Fibroblast of skin of left biceps (primary cell): ENCODE measurements at regions not wholly inside any gene's neighbourhood (a gene's known extent, or its start where the extent isn't known, plus 50 kb on each side); places are given as distances from the start of the nearest gene placed in this dataset.

Source experiments
- DNase-seq, 2 experiments: peaks; one replicate each; pipeline ENCODE4 v3.0.0-alpha.2; 2013; ENCODE audit warnings: low read depth in 2 of 2

DNA sequence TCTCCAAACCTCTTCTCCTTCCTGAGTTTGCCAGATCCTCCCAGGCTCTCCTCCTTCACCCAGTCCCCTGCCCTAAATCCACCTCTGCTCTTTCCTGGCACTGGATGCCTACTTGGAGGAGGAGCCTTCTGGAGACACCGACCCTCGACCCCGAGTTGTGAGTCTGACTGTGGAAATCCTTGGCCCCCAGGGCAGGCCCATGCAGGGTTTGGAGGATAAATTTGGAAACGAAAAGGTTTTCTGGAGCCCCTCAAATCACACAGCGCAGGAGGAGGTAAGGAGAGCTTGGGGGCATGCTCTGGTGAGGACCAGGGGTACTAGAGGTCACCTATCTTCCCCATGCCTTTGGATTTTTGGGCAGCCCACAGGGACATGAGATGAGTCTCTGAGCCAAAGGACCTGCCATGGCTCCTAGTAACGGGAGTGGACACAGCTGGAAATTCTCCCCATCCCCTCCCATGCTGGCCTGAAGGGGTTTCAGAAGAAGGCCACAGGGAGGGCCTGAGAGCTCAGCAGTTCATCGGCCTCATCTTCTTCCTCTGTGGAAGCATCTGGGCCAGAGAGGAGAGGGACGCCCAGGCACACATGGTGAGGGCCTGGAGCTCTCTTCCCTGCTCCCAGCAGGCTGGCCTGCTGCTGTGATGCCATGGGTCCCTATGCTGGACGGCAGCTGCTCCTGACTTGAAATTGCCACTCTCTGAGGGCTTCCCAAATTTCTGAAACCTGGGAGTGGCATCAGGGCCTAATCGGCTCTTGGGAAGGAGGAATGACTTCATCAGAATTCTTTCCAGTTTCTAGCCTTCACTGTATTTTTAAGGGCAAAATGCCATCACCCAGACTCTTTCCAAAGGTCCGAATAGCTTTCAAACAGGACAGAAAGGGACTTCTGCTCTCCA lies 68.6 kb upstream of the ITGA11 start:
- DNase-seq = no peak

DNA sequence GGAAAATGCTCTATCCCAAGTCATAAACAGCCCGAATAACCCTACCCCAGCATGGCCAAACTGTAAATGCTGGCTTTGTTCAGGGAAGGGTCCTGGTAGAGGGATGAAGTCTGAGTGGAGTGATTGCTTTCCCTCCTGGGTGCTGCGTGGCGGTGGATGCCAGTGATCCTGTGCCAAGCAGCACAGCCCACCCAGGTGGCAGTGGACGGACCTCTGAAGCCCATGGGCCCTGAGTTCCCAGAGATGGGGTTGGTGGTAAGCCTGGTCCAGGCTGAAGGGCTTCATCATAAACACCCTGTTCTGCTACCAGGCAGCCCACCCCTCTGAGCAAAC lies 69.3 kb upstream of the ITGA11 start:
- DNase-seq = no peak

DNA sequence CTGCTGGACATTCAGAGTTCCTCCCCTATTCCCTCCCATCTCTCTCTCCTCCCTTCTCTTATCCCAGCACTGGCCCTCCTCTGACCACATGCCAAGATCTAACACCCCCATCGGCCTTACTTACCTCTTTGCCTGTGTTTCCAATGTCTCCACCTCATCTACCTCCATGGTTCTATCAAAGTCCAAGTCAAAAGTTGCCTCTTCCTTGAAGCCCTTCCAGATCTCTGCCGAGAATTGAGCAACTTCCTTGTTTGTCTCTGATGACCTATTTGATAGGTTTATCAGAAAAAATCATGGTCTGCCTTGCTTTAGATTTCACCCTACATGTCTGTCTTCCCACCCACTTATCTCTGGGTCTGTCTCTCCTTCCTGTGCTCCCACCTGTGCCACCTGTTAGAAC lies 69.7 kb upstream of the ITGA11 start:
- no peak for DNase-seq

DNA sequence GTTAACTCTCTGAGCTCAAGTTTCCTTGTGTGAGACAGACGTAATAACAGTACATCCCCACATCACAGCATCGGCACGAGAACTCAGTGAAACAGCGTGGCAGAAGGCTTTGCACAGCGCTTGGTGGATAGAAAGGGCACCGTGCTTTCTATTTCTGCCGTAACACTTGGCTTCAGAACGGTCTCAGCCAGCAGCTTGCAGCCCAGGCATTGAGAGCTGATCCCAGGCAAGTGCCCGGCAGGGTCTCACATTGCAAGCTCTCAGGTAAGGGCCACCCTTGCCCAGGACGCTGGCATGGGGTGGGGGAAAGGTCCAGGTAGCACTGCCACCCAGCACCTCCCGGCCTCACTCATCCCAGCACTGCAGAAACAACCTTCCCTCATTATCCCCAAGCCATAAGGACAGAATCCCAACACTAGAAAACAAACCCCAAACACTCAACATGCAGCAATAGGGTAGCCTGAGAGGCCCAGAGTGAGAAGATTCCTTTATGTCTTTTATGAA lies 70.5 kb upstream of the ITGA11 start:
- no peak for DNase-seq

DNA sequence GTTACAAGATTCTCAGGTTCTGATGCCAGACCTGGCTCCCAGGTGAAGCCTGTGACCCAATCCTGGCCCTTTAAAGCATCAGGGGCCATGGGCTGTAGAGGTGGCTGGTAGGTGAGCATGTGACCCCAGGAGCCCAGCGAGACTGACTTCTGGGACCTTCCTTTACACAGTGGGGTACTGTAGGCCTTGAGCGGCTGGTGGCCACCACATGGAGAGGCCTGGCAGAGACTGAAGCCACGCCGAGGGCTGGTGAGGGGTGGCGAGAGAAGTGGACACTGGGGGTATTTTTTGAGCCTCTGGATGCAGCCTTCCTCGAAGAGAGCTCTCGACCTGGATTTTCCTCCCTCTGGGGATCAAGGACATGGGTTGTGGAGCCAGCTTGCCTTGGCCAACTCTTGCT lies 71.2 kb upstream of the ITGA11 start:
- no peak for DNase-seq

DNA sequence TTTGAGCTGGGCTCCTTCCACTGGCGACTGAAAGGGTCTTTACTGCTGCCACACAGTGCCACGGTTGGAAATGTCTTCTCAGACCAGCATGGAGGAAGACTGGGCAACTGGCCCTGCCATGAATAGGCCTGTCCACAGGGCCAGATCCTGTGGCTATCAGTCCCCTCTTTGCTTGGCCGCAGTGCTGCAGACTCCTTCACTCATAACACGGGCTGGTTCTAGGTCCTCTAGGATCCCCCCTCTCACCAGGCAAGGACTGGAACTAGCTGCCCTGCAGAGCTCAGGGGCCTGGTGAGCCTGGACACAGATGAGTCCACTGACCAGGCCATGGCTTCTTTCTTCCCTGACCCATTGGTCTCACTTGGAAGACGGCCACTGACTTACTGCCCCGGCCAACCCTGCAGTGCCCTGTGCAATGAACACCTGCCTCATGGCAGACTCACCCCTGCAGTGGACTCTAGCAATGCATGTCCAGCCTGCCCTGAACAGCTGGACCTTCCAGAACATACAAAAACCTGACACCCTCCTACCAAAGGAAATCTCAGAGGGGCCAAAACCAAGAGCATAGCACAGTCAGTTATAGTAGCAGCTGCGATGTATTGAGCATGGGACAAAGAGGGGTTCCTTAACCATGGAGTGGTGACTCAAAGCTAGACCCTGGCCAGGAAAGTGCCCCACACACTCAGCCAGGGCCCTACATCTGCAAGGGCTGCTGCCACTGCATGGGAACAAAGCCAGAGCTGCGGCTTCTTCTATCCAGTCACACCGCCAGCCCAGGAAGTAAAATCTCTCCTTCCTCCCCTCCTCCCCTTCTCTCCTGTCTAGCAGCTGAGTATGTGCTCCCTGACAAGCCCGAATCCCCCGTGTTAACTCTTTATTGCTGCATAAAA lies 72.1 kb upstream of the ITGA11 start:
- DNase-seq = no peak

DNA sequence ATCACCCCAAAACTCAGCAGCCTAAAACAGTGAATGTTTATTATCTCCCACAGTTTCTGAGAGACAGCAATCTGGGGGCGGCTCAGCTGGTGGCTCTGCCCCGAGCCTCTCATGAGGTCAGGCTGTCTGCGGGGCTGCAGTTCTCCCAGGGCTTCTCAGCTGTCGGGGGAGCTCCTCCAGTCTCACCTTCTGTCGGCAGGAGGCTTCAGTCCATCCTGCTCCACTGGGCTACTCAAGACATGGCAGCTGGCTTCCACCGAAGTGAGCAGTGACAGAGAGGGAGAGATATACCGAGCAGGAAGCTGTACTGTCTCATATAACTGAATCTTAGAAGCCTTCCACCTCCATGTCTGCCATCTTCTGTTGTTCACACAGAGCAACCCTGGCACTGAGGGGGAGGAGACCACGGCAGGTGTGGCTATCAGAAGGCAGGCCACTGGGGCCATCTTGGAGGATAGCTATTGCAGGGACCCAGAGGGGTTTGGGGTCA lies 72.8 kb upstream of the ITGA11 start:
- DNase-seq = no peak

DNA sequence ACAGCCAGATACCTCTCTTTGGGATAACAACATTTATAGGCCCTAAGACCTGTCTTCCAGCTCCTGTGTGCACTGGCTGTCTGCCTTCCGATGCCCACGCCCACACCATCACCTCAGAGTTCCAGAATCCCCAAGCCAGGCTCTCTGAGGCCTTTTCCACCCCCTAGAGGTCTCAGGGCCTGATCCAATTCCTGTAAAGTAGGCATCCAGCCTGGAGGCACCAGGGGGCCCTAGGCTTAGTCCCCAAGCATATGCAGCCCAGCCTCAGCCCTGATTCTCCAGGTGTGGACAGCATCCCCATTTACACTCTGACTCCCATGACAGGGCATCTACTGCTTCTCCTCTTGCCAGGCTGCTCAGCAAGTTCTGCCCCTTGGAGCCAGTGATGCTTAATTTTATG lies 72.7 kb upstream of the CORO2B start:
- no peak for DNase-seq

DNA sequence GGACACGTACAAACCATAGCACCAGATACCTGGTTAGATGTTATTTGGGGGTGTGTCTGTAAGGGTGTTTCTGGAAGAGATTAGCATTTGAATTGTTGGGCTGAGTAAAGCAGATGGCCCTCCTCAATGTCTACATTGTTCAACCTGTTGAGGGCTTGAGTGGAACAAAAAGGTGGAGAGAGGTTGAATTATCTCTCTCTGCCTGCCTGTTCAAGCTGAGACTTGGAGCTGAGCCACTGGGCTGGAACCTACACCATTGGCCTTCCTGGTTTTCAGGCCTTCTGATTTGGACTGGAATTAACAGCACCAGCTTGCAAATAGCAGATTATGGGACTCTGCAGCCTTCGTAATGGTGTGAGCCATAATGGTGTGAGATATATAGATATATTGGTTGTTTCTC lies 71.3 kb upstream of the CORO2B start:
- no peak for DNase-seq

DNA sequence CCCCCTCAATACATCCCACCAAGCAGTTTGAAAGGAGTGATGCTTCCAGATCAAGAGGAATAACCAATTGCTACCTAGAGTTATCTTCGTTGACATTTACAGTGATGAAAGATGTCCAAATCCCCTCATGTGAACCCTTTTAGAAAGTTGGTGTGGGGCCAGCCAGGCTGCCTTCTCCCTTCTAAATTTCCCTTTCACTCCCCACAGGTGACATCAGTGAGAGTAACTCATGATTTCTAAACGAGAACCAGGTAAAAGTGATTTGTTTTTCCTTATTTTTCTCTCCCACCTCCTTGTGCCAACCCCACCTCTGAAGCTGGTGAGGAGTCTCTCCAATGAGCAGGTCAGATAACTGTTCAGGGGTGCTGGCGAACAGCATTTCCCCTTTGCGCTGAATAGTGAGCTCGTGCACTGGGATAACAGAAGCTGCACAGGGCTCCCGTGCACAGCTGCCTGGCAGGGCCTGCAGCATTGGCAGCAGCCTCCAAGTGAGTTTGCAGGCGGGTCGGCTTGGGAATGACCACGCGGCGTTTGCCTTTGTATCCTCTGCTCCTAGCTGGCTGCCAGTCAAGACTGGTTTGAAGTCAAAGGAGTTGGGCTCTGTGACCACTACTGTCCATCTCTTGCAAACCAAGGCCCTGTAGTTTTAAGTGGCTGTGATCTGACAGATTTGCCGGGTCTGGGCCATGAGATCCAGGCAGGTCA lies 70.2 kb upstream of the CORO2B start:
- DNase-seq = no peak

DNA sequence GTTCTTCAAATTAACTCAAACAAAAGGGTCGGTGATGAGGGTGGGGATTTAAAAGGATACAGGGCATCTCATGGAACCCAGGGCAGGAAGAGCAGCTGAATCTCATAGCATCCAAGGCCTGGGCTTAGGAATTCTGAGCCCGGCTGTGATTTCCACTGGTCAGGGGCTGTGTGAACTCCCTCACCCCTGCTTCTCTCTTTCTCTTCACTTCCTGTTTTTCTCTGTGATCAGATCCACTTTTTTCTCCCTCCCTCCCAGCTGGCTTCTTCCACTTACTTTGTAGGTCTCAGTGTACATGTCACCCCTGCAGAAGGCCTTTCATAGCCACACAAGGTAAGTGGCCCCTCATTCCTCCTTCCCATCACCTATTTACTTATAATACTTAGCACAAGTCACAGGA lies 68.2 kb upstream of the CORO2B start:
- no peak for DNase-seq

DNA sequence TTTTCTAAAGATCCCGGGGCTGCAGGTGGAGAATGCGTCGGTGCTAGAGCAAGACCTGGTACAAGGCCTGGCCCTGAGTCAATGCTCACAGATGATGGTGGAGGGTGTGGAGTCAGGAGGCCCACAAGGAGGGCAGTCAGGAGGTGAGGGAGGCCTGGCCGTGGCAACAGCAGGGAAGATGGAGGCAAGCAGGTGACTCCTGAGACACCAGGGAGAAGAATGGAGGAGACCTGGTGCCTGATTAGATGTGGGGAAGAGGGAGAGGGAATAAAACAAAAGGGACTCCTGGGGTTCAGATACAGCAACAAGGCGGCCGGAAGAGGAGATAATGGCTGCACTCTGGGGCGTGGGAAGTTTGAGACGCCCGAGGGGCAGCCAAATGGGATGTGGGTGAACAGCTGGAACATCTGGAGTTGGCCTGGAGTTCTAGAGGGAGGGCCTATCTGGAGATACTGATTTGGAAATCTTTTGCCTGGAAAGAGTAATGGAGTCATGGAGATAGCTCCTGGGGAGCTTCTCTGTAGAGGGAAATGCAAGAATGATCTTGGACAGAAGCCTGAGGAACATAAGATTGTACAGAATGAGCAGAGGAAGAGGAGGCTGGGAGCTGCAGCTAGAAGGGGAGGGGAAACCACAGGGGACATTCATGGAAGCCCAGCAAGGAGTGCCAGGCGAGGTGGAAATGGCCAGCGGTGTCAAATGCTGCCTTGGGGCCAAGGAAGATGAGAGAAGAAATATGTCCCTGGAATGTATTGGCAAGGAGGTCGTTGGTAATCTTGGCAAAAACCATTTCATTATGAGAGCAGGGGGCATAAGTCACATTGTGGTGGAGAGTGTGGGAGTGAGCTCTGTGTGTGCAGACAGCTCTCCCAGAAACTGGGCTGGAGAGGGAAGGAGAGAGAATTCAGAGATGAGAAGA lies 67.5 kb upstream of the CORO2B start:
- peak; percentile 69 to 70 for DNase-seq

DNA sequence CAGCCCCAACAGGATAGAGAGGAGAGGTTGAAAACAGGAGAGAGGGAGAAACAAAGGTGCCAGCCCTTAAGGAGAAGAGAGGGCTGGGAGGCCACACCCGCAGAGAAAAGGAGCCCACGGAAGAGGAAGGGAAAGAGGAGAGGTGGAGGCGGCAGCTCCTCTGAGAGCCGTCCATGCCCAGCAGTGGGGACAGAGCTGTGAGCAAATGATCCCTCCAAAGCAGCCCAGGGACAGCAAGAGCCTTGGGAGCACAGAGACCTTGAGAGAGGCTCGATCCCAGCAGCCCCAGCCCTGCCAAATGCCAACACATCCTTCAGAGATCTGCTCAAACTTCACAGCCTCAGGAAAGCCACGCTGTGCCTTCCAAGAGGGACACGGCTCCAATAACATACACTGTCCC lies 66.7 kb upstream of the CORO2B start:
- DNase-seq = no peak

DNA sequence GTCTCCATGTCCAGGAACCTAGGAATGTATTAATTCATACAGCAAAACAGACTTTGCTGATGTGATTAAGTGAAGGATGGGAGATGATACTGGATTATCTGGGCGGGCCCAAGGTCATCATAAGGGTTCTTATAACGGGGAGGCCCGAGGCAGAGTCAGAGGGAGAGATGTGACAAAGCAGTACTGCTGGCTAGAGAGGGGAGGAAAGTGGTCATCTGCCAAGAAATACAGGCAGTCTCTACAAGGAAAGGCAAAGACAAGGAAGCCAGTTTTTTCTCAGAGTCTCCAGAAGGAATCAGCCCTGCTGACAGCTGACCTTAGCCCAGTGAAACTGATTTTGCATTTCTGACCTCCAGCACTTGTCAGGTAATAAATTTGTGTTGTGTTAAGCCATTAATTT lies 66.2 kb upstream of the CORO2B start:
- no peak for DNase-seq

DNA sequence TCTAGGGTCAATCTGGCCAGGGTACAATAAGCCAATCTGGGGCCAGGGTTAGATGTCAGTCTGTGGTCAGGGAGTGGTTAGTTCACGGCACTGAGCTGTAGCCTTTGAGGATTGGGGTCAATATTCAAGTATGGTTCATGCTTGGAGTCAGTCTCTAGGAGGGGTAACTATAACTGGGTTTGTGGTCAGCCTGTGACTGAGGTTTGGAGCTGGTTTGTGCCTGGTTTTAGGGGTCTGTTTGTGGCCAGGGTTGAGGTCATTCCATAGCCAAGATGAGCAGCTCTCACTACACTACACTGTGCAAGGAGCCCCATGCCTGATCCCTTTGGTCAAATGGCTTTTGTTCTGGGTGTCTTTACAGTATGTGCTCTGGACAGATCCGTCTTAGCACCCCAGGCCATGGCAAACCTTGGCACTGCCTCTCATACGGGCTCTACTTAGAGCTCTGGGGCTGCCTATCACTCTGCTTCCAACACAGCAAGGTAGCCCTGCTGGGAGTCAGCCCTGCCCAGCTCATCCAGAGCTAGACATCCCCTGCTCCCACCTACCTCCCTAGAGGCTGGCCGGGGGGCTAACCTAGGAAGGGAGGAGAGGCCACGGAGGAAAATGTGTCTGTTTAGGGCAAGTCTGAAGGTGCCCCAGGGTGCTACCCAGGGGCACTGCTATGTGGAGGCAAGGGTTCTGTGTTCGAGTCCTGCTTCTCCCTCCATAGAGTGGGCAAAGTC lies 63.3 kb upstream of the CORO2B start:
- no peak for DNase-seq

DNA sequence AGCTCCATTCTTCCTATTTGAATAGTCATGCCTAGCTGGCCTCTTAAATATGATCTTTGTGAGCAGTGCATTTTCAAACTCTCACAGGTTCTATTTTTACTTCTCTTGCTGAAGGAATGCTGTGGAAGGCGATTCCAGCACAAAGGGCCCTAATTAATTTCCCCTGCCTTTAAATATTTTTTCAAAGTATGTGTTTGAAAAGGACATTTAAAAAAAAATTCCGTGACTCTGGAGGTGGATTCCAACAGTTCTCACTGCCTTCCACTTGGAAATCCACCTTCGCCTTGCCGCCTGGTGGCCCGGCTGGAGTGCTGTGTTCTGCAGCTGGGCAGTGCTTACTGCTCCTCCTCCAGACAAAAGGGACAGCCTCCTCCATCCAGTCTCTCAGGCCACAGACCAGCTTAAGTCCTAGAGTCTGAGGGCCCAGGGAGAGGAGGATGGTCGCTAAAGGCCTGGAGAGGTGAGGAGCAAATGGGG lies 61.5 kb upstream of the CORO2B start:
- DNase-seq = no peak

DNA sequence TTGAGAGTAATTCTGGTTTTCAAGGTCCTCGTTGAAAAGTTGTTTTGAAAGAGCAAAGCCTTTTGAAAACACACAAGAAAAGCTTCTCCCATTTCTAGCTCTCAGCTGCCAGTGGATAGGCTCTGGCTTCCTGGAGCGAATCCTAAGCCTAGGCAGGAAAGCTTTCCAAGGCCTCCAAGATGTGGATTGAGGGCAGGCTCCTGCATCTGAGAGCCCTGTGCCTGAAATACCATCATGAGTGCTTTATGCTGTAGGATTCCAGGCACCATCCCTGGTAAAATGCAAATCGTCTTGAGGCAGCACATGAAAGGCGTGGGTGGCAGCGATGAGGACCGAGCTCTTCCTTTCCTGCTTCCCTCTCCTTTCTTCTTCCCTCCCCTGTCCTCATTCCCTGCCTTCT lies 60.7 kb upstream of the CORO2B start:
- no peak for DNase-seq

DNA sequence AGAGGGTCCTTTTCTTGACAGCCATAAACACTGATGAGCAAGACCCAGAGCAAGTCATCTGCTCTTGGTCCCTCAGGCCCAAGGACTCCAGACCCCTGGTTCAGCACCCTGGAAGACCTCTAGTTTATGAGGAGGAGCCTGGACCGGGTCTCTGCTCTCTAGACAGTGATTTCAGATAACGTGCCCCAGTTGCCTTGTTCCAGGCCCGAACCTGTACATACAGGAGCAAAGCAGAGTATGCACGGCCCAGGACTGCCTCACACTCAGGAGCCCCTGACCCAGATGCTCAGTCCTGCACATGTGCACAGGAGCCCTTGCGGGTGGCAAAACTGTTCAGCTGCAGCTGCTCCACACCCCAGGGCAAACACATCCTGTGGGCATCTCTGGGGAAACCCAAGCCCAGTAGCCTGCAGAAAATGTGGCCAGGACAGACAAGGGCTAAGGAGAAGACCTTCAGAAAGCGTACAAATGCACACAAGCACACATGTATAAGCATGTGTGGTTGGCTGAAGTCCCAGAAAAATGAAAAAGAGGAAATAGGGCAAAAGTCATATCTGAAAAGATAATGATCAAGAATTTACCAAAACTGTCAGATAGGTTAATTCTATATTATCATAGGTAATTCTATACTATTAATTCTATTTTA lies 59.9 kb upstream of the CORO2B start:
- no peak for DNase-seq

DNA sequence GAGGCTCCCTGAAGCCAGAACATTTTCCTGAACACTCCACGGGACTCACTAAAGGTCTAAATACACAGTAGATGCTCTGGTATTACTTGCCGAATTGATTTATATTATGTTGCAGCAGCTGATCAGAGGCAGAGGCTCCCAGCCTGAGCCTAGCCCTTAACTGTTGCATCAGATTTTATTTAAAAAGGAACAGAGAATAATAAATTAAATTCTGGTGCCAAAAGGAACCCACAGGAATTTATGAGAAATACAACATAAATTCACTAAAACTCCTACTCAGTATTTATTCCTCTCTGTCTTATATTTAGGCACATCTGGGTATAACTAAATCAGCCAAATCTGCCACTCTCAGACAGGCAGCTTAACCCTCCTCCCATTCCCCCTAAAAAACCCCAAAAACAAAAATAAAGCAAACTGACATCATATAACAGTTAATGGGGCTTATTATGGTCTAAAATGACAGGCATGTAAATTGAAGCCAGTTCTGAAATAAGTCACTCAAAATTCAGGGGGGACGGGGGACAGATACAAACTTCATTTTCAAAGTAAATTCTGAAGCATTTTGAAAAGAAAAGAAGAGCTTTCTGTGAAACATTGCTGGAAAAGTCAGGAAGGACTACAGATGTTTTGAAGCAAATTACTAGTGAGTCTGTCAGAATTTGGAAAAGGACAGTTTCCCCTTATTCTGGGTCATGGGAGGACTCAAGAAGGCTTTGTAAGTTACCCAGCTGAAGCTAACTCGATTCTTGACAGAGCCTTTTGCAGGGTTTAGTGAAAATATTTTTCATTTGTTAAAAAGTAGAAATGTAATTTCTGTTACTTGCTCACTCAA lies 53.8 kb upstream of the CORO2B start:
- DNase-seq = peak; percentile 93 to 94
